Activated naive CD4-positive, alpha-beta T cell treated with anti-CD3 and anti-CD28 coated beads, Interleukin-2, amount 50 U/mL, for 24 hours (primary cell): ENCODE measurements at regions not wholly inside any gene's neighbourhood (a gene's known extent, or its start where the extent isn't known, plus 50 kb on each side); places are given as distances from the start of the nearest gene placed in this dataset.
A peak's percentile ranks its signal among the peaks of the same experiment; 100 is the strongest.
"Not testable (repeated sequence)": the region's sequence is repeated elsewhere in the genome, so short reads cannot be mapped to it uniquely, and the experiment has no call there.

Experiments used
- H3K27ac Mint-ChIP-seq: one replicate; pipeline ENCODE4 v1.8.0; 2021; ENCODE audit warnings: mild to moderate bottlenecking, mixed read lengths
- H3K27me3 Mint-ChIP-seq: one replicate; pipeline ENCODE4 v1.8.0; 2021; ENCODE audit warnings: mixed read lengths
- H3K36me3 Mint-ChIP-seq: one replicate; pipeline ENCODE4 v1.8.0; 2021; ENCODE audit warnings: mixed read lengths
- H3K4me1 Mint-ChIP-seq: one replicate; pipeline ENCODE4 v1.8.0; 2021; ENCODE audit warnings: mixed read lengths
- H3K4me3 Mint-ChIP-seq: one replicate; pipeline ENCODE4 v1.8.0; 2021; ENCODE audit warnings: mild to moderate bottlenecking, mixed read lengths
- H3K9me3 Mint-ChIP-seq: one replicate; pipeline ENCODE4 v1.8.0; 2021; ENCODE audit warnings: mixed read lengths

- Mint-ChIP-seq H3K4me1 (peaks cover 62% of the 10 kb centered on the region), H3K36me3 (peaks cover 11% of the 10 kb centered on the region), H3K9me3 (peaks cover 14% of the 10 kb centered on the region)
- H3K27ac Mint-ChIP-seq, H3K27me3 Mint-ChIP-seq, H3K4me3 Mint-ChIP-seq: not testable (repeated sequence)
Observed at GRCh38 chr3:143175940-143176894, 56.6 kb downstream of the CHST2 start.

DNA sequence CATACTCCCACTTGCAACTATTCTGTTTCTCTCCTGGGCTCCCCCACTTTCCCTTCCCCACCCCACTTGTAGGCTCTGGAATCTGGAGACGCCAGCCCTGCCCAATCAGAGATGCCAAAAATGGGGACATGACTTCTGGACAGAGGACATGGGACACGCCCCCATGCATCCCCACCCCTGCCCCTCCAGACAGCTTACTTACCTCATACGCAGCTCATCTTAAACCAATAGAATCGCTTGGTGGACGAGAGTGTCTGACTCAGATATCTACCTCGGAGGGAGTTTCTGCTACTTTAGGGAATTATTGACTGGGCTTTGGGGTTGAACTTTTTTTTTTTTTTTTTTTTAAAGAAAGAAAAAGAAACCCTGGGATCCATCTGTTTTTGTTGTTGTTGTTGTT is 58.4 kb downstream of the CHST2 start:
- Mint-ChIP-seq H3K4me1 (peaks cover 57% of the 10 kb centered on the region), H3K9me3 (peaks cover 12% of the 10 kb centered on the region), H3K36me3 (peaks cover 14% of the 10 kb centered on the region)
- H3K27me3 Mint-ChIP-seq, H3K4me3 Mint-ChIP-seq, H3K27ac Mint-ChIP-seq: not testable (repeated sequence)

GRCh38 chr3:143178775-143179548 is 59.4 kb downstream of the CHST2 start:
- not testable (repeated sequence) for H3K9me3 Mint-ChIP-seq, H3K27me3 Mint-ChIP-seq, H3K4me3 Mint-ChIP-seq, H3K27ac Mint-ChIP-seq, H3K36me3 Mint-ChIP-seq
- peaks cover 57% of the 10 kb centered on the region for H3K4me1 Mint-ChIP-seq

DNA sequence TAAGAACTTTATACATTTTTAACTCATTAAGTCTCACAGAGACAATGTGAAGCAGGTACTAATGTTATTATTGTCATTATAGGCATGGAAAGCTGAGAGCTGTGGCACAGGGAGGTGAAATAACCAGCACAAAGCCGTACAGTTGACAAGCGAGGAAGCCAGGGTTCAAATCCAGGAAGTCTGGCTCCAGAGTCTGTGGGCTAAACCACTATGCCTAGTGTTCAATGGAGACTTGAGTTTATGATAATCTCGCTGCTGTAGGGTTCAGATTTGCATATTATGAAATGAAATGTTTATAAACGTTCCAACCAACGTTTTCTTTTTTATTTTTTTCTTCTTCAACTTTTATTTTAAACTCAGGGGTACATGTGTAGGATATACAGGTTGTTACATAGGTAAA is 60.0 kb downstream of the CHST2 start:
- no peak overlapping the region for H3K4me3 Mint-ChIP-seq
- peak overlapping the region; percentile 18 for H3K27ac Mint-ChIP-seq
- H3K4me1 Mint-ChIP-seq, result peaks cover 54% of the 10 kb centered on the region
- peaks cover 5% of the 10 kb centered on the region for H3K36me3 Mint-ChIP-seq
- no peaks in the 10 kb centered on the region for H3K27me3 Mint-ChIP-seq
- H3K9me3 Mint-ChIP-seq, result no peaks in the 10 kb centered on the region

- H3K4me1 Mint-ChIP-seq, result peaks cover 43% of the 10 kb centered on the region
Observed at GRCh38 chr3:143180860-143181259, 61.3 kb downstream of the CHST2 start.

GRCh38 chr3:143181977-143182376 is 62.4 kb downstream of the CHST2 start:
- not testable (repeated sequence) for H3K4me3 Mint-ChIP-seq, H3K27ac Mint-ChIP-seq, H3K27me3 Mint-ChIP-seq, H3K9me3 Mint-ChIP-seq, H3K36me3 Mint-ChIP-seq
- peaks cover 43% of the 10 kb centered on the region for H3K4me1 Mint-ChIP-seq

More at GRCh38 chr3:143180860-143181259, 61.3 kb downstream of the CHST2 start:
- H3K36me3 Mint-ChIP-seq, H3K4me3 Mint-ChIP-seq, H3K27me3 Mint-ChIP-seq, H3K9me3 Mint-ChIP-seq, H3K27ac Mint-ChIP-seq: not testable (repeated sequence)

DNA sequence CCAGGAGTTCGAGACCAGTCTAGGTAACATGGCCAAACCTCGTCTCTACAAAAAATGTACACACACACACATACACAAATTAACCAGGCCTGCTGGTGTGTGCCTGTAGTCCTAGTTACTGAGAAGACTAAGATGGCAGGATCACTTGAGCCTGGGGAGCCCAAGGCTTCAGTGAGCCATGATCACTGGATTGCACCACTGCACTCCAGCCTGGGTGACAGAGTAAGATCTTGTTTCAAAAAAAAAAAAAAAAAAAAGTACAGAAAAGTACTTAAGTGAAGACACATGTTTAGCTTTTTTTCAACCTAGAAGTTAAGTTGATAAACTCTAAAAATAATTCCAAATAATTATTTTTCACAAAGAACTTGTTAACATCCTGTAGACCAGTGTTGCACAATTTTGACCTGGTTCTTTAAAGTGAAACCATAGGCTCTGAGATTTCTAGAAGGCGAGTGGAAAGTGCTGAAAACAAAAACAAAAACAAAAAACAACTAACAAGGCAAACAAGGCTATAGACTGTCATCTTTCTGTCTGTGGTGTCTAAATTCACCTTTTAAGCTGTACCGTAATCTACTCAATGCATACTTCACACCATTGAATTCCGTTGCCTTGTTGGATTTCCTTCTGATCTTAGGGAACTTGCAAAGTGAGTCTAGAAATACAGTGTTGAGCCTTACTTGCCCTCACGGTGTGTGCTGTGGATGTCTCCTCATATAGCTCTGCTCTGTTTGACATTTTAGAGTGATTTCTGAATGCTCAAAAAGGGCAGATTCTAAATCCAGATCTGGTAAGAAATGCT is 63.5 kb downstream of the CHST2 start:
- H3K4me3 Mint-ChIP-seq, result peak overlapping the region; percentile 37
- H3K27ac Mint-ChIP-seq, result no peak overlapping the region
- H3K27me3 Mint-ChIP-seq, result no peaks in the 10 kb centered on the region
- no peaks in the 10 kb centered on the region for H3K9me3 Mint-ChIP-seq
- H3K36me3 Mint-ChIP-seq, result peaks cover 5% of the 10 kb centered on the region
- H3K4me1 Mint-ChIP-seq, result peaks cover 40% of the 10 kb centered on the region

DNA sequence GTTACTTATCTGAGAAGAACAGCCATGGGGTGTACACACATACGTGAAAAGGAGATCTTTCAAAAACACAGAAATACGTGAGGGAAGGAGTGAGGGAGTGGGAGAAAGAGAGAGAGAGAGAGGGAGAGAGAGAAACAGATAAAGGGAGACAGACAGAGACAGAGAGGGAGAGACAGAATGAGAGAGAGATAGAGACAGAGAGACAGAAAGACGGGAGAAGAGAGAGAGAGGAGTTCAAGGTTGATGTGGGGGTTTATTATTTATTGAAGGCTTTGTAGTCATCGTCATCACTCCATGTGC is 64.0 kb downstream of the CHST2 start:
- Mint-ChIP-seq H3K4me1 (peaks cover 40% of the 10 kb centered on the region), H3K36me3 (peaks cover 5% of the 10 kb centered on the region), H3K4me3 (peak overlapping the region; percentile 37), H3K27ac (no peak overlapping the region), H3K9me3 (no peaks in the 10 kb centered on the region), H3K27me3 (no peaks in the 10 kb centered on the region)

GRCh38 chr3:143184099-143184498 is 64.5 kb downstream of the CHST2 start:
- Mint-ChIP-seq H3K4me3 (no peak overlapping the region), H3K27ac (no peak overlapping the region)

DNA sequence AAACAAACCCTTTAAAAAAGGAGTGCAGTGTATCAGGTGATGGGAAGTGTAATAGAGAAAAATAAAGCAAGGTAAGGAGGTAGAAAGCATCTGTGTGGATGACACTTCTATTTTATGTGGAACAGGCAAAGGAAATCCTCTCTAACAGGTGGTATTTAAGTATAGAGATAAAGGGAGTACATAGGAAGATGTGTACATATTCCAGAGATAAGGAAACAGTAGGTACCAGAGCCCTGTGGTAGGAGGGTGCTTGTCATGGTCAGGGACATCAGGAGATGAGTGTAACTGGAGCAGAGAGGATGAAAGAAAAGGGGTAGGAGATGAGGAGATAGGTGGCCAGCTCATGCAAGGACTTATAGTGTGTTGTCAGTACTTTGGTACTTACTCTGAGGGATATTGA is 65.8 kb downstream of the CHST2 start:
- H3K4me1 Mint-ChIP-seq, result peaks cover 27% of the 10 kb centered on the region
- no peaks in the 10 kb centered on the region for H3K27me3 Mint-ChIP-seq
- no peak overlapping the region for H3K27ac Mint-ChIP-seq
- no peak overlapping the region for H3K4me3 Mint-ChIP-seq
- peaks cover 5% of the 10 kb centered on the region for H3K36me3 Mint-ChIP-seq
- no peaks in the 10 kb centered on the region for H3K9me3 Mint-ChIP-seq

More at GRCh38 chr3:143184099-143184498, 64.5 kb downstream of the CHST2 start:
- H3K27me3 Mint-ChIP-seq, result no peaks in the 10 kb centered on the region
- peaks cover 40% of the 10 kb centered on the region for H3K4me1 Mint-ChIP-seq
- H3K9me3 Mint-ChIP-seq, result no peaks in the 10 kb centered on the region
- peaks cover 5% of the 10 kb centered on the region for H3K36me3 Mint-ChIP-seq

DNA sequence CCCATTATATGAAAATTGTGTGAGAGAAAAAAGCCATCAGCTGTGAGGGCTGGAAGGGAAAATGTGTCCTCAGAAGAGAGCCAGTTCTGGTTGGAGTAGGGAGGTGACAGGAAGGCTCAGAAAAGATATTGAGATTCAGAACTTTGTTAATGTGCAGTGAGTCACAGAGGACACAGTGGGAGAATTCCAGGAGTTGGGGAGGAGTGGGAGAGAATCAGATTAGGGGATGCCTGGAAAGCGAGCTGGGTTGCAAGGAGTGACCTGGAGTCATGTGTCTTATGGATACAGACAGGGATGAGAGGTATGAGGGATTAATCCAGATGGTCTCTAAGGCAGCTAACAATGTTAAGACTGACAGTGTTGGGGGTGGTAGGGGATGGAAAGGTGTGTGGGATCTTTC is 67.5 kb downstream of the CHST2 start:
- peaks cover 5% of the 10 kb centered on the region for H3K36me3 Mint-ChIP-seq
- H3K27ac Mint-ChIP-seq, result no peak overlapping the region
- peaks cover 16% of the 10 kb centered on the region for H3K4me1 Mint-ChIP-seq
- H3K9me3 Mint-ChIP-seq, result peaks cover 8% of the 10 kb centered on the region
- no peak overlapping the region for H3K4me3 Mint-ChIP-seq
- H3K27me3 Mint-ChIP-seq, result no peaks in the 10 kb centered on the region

DNA sequence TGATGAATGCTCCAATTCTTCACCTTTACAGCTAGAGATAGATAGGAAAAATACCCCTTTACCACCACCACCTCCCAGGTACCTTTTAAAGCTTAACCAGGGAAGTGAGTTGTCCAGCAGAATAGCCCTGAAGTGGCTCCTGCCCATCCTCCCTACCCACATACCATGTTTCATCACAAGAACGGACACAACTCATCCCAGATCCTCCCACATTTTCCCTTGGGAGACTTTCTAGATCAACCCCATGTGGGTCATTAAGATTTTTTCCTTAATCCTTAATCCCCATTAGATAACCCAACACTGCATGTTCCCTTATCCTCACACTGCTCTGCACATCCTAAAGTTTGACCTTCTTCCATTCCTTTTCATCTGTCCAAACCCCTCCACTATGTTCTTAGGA is 69.3 kb downstream of the CHST2 start:
- Mint-ChIP-seq H3K4me3 (no peak overlapping the region), H3K9me3 (peaks cover 19% of the 10 kb centered on the region)

GRCh38 chr3:143190101-143190500 is 70.5 kb downstream of the CHST2 start:
- H3K36me3 Mint-ChIP-seq, result peaks cover 10% of the 10 kb centered on the region
- no peak overlapping the region for H3K4me3 Mint-ChIP-seq
- no peak overlapping the region for H3K27ac Mint-ChIP-seq
- peaks cover 6% of the 10 kb centered on the region for H3K4me1 Mint-ChIP-seq
- peaks cover 19% of the 10 kb centered on the region for H3K9me3 Mint-ChIP-seq
- H3K27me3 Mint-ChIP-seq, result no peaks in the 10 kb centered on the region

More for the DNA sequence above, 69.3 kb downstream of the CHST2 start:
- Mint-ChIP-seq H3K4me1 (peaks cover 9% of the 10 kb centered on the region), H3K36me3 (peaks cover 10% of the 10 kb centered on the region), H3K27ac (no peak overlapping the region), H3K27me3 (no peaks in the 10 kb centered on the region)

DNA sequence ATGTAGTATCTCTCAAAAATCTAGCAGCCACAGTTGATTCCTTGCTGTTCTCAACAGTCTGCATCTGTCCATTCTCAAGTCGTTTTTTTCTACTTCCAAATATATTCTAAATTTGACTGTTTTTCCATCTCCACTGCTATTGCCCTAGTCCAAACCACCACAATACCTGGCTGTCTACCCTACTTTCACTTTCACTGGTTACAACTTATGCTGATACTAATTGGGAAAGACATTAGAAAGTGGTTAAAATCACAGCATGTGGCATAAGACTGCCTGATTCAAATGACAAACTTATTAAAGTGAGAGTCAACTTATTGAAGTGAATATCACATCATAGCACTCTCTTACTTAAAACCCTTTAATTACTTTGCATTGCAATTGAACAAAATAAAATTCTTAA is 72.6 kb downstream of the CHST2 start:
- Mint-ChIP-seq H3K27ac (peak overlapping the region; percentile 48), H3K4me3 (peak overlapping the region; percentile 35), H3K9me3 (peaks cover 19% of the 10 kb centered on the region), H3K4me1 (peaks cover 6% of the 10 kb centered on the region), H3K36me3 (peaks cover 10% of the 10 kb centered on the region), H3K27me3 (no peaks in the 10 kb centered on the region)

GRCh38 chr3:143200001-143200924 is 80.7 kb downstream of the CHST2 start:
- Mint-ChIP-seq H3K36me3 (peaks cover 3% of the 10 kb centered on the region), H3K4me3 (no peak overlapping the region), H3K4me1 (no peaks in the 10 kb centered on the region), H3K27ac (no peak overlapping the region), H3K9me3 (peaks cover 5% of the 10 kb centered on the region), H3K27me3 (no peaks in the 10 kb centered on the region)
